Loucy (cell line): ENCODE measurements at regions not wholly inside any gene's neighbourhood (a gene's known extent, or its start where the extent isn't known, plus 50 kb on each side); places are given as distances from the start of the nearest gene placed in this dataset.

Source experiments
- EZH2phosphoT487 ChIP-seq: fragments of 200-600 bp; IDR thresholded peaks from 2 replicates; pipeline ENCODE4 v1.6.1; 2018; ENCODE audit warnings: antibody characterized with exemption, mild to moderate bottlenecking, moderate library complexity, borderline replicate concordance
- TF ChIP-seq, protein P1 (sequence below): fragments of 200-600 bp; sonication (generic); conservative IDR thresholded peaks from 2 replicates; pipeline ENCODE4 v1.5.1; 2014; ENCODE audit warnings: mild to moderate bottlenecking, antibody characterized with exemption, low read length

DNA sequence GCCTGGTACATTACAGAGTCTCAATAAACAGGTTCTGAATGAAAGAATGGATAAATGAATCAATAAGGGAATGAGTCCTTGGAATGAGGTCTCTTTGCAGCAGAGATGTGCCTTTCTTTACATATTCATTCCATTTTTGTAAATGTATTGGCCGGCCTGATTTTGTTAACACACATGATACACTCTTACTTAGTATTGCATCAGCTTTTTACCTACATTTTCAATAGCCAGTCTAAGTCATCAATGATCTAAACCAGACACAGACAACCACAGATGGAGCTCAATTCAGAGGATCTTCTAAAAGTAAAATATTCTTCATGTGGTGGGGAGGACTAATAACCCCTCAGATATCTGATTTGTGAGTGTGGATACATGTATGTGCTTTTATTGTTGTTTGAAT, 653.1 kb downstream of the LMO4 start:
- TF ChIP-seq, protein P1, sequence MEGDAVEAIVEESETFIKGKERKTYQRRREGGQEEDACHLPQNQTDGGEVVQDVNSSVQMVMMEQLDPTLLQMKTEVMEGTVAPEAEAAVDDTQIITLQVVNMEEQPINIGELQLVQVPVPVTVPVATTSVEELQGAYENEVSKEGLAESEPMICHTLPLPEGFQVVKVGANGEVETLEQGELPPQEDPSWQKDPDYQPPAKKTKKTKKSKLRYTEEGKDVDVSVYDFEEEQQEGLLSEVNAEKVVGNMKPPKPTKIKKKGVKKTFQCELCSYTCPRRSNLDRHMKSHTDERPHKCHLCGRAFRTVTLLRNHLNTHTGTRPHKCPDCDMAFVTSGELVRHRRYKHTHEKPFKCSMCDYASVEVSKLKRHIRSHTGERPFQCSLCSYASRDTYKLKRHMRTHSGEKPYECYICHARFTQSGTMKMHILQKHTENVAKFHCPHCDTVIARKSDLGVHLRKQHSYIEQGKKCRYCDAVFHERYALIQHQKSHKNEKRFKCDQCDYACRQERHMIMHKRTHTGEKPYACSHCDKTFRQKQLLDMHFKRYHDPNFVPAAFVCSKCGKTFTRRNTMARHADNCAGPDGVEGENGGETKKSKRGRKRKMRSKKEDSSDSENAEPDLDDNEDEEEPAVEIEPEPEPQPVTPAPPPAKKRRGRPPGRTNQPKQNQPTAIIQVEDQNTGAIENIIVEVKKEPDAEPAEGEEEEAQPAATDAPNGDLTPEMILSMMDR = no peak
- TF ChIP-seq EZH2phosphoT487 = no peak
